HG02840 (cell line): ENCODE measurements at regions not wholly inside any gene's neighbourhood (a gene's known extent, or its start where the extent isn't known, plus 50 kb on each side); places are given as distances from the start of the nearest gene placed in this dataset.
"Not testable (repeated sequence)": the region's sequence is repeated elsewhere in the genome, so short reads cannot be mapped to it uniquely, and the experiment has no call there.

ENCODE experiments used
- ATAC-seq: cut with Tn5 transposase; IDR thresholded peaks from one replicate; pipeline ENCODE4 v1.9.1; 2021; ENCODE audit warnings: mild to moderate bottlenecking, moderate library complexity, moderate number of reproducible peaks; ENCODE audit not compliant: unreplicated experiment, low FRiP score

DNA sequence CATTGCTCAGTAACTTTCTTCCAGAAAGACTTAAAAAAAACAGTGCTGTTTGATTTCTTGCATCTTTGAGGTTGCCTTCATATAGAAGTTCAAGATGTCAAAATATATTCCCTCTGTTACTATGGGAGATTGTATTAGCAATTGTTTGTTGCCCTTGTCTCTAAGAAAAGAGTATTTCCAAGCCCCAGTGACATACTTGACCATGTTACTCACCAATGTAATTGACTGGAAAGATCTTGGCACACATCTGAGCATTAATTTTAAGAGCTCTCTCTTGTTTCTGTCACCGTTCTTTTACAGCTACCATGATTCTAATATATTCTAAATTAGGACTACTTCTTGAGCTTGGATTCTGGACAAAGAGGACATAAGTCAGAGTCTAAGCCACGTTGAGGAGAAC, 902.7 kb upstream of the EPHA5 start:
- no peak for ATAC-seq

DNA sequence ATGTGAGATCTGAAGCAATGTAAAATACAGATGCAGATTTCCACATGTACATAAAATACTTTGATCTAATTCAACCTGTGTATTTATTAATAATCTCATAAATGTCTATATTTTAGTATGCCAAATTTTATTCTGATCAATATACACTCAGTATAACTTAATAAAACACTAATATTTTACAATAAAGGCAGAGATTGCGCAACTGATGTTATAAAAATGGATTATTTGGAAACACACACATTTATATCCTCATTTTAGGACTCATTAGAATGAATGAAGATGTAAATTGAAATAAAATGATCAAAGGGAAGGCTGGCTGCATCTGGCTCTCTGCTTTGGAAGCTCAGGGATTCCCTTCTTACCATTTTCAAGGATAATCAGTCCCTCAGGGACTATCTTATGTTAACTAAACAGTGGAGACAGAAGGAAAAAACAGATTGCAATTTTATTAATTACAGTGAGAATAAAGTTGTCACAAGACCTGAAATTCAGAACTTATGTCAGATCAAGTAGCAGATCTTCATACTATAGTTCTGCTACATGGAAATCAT, 900.9 kb upstream of the EPHA5 start:
- ATAC-seq = no peak

DNA sequence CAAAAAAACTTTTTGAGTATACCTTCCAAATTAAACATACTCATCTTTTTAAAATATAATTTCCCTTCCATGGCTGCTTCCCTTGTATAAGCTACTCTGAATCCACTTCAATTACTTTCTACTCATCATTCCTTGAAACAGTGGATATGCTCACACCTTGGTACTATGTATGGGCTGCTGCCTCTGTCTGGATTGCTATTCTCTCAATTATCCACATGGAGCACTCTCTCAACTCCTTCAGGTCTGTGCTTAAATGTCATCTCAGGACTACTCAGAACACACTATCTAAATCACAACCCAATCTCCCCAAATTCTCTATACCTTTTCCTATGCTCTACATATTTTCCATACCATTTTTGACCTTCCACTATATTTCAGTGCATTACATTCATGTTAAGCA, 898.9 kb upstream of the EPHA5 start:
- ATAC-seq = no peak

DNA sequence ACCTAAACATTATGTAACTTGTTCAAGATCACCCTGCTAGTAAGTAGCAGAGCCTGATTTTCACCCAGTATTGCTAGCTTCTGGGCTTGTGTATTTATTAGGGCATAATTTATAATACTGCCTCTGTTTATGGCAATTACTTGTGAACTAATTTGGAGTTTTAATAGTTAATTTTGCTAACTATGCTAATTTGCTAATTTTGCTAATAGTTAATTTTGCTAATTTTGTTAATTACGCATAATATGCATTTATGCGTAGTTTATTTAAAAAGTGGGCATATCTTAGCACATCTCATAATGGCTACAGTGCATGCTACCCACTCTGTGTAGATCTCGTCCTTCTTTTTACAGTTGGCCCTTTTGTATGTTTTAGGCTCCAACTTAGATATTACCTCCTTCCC, 898.1 kb upstream of the EPHA5 start:
- no peak for ATAC-seq

DNA sequence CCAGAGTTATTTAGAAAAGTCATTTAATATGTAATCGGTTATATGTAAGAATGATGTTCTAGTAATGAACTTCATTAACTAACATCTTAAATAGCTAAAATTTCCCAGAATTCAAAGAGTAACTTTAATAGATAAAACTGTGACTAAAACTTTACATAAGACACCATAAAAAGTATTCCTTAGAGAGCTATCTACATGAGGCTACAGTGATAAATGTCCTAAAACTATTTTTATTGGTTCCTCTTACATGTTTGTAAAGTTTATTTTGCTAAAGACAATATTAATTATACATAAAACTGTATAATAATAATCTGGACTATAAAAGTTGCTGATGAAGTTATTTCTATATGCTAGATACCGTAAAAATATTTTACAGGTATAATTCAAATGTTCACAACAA, 897.7 kb upstream of the EPHA5 start:
- no peak for ATAC-seq

DNA sequence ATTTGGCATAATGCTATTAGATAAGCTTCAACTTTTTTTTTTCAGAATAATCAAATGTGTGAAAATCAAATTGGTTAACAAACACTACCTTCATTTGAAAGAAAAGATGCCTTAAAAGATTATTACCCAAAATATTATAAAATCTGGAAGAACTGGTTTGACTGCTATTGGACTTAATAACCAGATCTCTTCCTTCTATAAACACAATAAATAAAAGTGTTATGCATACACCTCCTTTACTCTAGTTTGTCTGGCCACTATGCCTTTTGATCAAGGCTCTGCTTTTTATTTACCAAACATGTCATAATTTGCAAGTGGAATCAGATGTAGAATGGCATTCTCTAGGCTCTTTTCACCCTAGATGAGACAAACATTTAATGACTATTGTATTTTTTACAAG, 897.3 kb upstream of the EPHA5 start:
- no peak for ATAC-seq

DNA sequence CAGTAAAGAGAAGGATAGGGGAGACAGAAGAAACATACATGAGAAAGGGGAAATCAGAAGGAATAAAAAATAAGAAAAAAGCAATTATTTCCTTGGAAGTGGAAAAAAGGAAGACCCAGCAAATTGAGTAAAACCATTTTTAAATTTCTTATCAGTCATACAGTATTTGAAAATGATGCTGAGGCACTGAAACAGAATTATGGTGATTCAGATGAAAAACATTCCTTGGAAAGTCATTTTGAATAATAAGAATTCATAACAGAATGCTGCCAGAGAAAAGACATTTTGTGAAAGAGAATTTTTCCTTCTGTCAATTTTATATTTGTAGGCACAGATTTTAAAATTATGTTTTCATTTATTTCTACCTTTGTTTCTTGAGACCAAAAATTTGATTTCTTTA, 895.5 kb upstream of the EPHA5 start:
- no peak for ATAC-seq

DNA sequence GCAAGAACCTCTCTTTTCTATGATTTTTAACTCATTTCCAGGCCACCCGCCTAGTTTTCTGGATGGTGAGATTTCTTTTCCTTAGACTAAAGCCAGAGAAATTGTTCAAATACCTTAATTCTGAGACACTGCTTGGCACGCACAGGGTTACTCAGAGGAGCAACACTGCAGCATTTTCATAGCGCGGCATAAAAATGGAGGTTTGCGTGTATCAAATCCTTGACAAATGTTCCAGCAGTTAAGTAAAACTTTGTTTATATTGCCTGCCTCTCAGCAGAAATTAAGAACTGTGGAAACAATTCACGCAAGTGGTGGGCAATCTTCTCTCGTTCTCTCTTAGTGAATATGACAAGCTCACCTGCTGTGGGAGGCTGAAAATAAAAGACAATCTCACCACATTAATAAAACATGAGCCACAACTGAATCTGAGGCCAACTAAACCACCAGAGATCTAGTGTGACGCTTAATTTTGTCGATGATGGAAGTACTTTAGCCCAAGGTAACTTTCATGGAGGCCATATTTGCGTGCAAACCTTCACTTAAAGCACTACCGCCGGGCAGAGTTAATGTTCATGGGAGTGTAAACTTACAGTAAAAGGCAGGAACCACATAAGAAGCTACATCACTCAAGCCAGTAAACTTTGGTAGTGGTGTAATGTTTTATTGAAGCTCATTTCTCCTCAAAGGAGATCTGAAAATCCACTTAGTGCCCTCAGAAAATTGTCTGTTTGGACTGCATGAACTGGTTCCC, 894.8 kb upstream of the EPHA5 start:
- no peak for ATAC-seq

DNA sequence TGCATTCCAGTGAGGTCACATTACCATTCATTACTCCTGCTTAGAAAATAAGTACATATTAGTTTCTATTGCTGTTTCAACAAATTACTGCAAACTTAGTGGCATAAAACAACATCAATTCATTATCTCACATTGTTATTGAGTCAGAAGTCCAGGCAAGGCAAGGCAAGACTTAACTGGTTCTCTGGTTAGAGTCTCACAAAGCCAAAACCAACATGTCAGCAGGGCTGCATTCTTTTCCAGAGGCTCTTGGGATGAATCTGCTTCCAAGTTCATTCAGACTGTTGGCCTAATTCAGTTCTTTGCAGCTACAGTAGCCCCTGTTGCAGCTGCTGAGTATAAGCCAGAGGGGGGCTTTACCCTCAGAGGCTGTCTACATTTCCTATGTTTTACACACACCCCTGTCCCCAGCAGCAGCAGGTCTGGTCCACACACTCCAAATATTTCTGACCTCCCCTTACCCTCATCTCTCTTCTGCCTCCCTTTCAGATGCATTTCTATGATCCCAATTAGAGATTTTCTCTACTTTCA, 892.1 kb upstream of the EPHA5 start:
- ATAC-seq = no peak

DNA sequence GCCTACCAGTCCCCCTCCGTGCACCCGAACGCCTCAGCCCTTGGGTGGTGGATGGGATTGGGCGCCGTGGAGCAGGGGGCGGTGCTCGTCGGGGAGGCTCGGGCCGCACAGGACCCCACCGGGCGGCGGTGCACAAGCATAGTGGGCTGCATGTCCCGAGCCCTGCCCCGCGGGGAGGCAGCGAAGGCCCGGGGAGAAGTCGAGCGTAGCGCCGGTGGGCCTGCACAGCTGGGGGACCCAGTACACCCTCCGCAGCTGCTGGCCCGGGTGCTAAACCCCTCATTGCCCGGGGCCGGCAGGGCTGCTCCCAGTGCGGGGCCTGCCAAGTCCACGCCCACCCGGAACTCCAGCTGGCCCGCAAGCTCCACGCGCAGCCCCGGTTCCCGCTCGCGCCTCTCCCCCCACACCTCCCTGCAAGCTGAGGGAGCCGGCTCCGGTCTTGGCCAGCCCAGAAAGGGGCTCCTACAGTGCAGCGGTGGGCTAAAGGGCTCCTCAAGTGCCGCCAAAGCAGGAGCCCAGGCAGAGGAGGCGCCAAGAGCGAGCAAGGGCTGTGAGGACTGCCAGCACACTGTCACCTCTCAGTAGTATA, 891.3 kb upstream of the EPHA5 start:
- not testable (repeated sequence) for ATAC-seq

DNA sequence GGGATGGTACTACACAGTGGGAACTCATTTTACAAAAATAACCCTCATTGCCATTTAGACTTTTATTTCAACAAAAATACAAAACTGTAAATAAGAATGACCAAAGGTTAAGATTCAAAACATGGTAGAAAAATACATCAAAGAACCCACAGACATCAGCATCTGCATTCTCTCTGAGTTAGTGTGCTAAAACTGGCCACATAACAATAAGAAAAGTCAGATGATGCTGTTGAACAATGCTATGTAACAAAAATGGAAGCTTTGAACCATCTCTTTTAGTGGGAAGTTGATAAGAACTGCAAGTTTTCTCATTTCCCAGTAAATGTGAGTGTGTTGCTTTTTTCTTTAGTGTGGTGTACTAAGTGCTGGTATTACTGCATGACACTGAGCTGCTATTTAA, 888.4 kb upstream of the EPHA5 start:
- no peak for ATAC-seq

DNA sequence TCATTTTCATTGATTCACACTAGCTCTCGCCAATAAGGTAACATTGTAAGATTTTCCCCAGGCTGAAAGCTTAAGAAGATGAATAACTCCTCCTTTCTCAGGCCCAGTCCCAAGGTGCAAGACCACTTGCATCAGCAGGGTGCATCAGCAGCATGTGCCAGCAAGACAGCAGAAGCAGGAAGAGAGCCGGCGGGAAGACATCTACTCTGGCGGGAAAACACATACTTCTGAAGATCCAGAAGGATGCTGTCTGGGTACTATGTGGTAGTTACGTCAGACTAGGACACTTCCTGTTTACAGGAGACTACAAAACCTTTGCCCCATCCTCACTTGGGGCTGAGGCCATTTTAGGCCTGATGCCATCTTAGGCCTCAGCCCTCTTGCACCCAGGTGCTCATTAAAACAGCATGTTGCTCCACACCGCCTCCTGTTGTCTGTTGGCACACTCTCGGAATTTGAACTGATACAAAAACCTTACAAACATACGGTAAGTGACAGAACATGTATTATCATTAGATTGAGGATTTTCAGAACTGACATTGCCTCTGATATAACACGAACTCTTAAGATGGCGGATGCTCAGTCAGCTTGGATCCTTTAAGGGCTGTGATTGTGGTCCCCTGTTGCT, 886.5 kb upstream of the EPHA5 start:
- no peak for ATAC-seq

DNA sequence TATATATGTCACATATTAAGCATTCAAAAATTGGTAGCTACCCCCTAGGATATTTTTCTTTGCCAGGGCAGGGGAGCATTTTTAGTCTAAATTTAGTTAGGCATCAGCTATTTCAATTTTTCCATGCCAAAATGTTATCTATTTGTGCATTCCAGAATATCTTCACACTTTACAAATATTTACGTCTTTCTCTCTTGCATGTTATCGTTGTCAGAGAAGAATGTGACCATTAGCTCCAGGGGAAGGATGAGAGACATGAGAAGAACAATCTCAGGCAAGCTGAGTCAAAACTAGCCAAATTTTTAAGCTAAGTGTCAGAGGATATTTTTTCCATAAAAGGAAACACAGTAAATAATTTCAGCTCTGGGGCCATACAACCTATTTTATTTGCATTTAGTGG, 885.0 kb upstream of the EPHA5 start:
- no peak for ATAC-seq

DNA sequence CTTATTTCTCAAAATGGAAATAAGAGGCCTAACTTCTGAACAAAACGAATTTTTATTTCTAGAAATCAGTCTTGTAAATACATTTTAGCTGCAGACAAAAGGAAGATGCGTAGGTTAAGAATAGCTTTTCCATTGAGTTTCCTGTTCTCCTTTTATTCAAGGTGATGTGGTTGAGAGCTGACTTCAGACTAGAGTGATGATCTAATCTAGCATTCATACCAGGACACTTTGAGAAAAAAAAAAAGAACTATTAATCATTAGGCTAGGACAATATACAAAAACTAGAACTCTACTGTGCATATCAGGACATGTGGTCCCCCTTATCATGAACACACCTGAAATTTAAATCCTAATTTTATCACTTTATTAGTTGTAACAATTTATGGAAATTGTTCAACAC, 884.5 kb upstream of the EPHA5 start:
- ATAC-seq = no peak

DNA sequence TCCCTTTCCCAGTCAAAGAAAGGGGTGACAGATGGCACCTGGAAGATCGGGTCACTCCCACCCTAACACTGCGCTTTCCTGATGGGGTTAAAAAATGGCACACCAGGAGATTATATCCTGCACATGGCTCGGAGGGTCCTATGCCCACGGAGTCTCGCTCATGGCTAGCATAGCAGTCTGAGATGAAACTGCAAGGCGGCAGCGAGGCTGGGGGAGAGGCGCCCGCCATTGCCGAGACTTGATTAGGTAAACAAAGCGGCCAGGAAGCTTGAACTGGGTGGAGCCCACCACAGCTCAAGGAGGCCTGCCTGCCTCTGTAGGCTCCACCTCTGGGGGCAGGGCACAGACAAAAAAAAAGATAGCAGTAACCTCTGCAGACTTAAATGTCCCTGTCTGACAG, 875.0 kb upstream of the EPHA5 start:
- ATAC-seq = not testable (repeated sequence)

DNA sequence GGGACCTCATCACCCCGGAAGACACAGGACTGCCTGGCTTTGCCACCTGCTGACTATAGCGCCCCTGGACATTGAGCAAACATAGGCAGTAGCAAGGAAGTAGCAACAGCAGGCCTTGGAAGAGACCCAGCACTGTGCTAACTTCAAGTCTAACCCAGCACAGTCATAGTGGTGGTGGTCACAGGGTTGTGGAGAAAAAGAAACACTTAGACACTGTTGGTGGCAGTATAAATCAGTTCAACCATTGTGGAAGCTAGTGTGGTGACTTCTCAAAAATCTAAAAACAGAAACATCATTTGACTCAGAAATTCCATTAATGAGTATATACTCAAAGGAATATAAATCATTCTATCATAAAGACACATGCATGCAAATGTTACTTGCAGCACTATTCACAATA, 874.0 kb upstream of the EPHA5 start:
- ATAC-seq = no peak

DNA sequence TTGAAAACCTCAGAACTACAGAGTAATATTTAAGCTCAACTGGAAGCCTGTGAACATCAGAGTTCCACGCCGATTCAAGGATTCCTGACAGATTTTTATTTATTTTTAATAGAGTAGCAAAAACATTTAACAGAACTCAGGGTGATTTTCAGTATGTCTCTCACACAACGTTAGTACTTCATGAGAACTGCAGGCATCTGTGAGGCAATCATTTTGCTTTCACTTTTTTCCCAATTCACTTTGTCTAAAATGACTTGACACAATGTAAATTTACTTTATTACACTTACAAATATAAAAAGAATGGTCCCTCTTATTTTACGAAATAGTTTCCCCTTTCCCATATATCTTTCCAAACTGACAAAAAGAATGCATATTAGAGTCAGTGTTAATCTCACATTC, 869.5 kb upstream of the EPHA5 start:
- ATAC-seq = no peak

DNA sequence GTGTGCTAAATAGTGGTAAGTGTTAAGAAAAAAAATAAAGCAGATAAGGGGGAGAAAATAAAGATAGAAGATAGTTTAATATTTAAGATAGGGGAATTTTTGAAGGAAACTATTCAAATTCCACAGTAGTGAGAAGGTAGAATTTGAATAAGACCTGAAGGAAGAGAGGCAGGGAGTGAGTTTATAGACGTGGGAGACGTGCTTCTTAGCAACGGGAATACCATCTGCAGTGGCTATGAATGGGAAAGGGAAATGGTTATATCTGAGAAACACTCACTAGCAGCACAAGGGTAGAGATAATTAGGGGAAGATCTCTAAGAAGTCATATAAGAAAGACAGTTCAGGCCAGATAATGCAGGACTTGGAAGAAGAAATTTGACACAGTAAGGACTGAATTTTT, 854.5 kb upstream of the EPHA5 start:
- no peak for ATAC-seq

DNA sequence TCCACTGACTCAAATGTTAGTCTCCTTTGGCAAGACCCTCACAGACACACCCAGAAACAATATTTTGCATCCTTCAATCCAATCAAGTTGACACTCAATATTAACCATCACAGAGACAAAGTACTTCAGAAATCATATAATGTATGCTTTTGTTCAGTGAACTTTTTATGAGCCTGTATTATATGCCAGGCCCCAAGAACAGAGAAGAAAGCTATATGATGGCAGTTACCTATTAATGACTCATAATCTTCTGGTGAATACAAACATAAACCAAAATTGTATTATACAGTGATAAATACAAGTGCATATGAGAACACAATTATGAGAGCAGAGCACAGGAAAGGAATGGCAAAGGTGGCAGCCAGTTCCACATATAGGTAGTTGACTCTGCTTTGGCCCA, 852.0 kb upstream of the EPHA5 start:
- no peak for ATAC-seq

DNA sequence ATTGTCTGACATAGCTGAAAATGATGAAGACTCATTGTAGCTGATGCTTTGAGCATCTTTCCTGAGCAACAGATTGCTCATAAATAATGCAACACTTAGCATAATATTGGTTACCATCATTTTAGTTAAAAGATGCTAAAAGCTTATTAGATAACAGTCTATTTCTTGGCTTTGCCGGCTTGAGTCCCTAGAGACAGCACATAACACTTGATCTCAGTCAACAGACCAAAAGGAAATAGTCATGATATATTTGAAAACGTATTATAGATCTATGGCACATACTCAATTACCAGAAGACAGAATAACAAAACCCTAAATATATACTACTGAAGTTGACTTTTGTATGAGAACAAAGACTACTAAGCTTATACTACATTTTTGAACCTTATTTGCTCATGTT, 846.7 kb upstream of the EPHA5 start:
- ATAC-seq = no peak

DNA sequence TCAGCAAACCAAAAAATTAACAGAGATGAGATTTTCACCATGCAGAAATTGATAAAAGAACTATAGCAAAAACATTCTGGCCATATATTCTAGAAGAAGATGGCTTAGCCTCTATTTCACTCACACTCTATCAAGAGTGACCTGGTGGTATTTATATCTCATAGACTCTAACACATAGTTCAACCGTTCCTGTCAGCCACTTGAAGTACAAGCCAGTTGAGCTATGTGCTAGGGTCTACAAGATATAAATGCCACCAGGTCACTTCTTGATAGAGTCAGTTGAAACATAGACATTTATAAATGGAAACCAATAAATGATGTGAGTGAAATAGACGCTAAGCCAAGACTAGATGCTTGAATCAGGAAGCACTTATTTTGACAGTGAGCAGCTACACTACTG, 836.7 kb upstream of the EPHA5 start:
- ATAC-seq = no peak

DNA sequence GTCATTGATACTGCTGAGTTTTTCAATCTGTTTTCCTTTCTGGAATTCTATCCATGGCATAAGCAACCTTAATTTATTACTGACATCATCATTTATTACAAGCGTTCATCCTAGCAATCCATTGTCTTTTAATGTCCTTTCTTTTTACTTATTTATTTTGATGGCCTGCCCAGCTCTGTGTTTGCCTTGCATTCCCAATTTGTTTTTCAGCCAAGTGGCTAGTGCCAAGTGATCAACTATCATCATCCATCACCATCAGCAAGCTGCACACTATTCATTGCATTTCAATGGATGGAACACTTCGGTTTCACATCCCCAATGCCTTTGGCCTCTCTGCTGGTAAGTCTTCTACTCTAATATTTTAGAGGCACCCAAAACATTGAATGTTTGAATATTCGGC, 831.7 kb upstream of the EPHA5 start:
- ATAC-seq = no peak
